ENCODE measurements at regions not wholly inside any gene's neighbourhood (a gene's known extent, or its start where the extent isn't known, plus 50 kb on each side); places are given as distances from the start of the nearest gene placed in this dataset.

GRCh38 chr10:21078410-21079329, 181.6 kb upstream of the NEBL start:
- Mint-ChIP-seq H3K27ac (no peak overlapping the region), H3K4me3 (no peak overlapping the region), H3K36me3 (ENCODE audit: low read depth) (no peaks in the 10 kb centered on the region), H3K4me1 (peaks cover 35% of the 10 kb centered on the region), H3K27me3 (ENCODE audit: low read depth, poor library complexity) (peaks cover 9% of the 10 kb centered on the region), H3K9me3 (no peaks in the 10 kb centered on the region)
- DNase-seq, result peak; percentile 67
- TF ChIP-seq CTCF (IDR thresholded peaks at IDR 0.05), result peak; percentile 89

- Mint-ChIP-seq H3K27ac (peak overlapping the region; percentile 73), H3K4me3 (no peak overlapping the region), H3K9me3 (no peaks in the 10 kb centered on the region), H3K27me3 (ENCODE audit: low read depth, poor library complexity) (peaks cover 9% of the 10 kb centered on the region), H3K4me1 (peaks cover 35% of the 10 kb centered on the region), H3K36me3 (ENCODE audit: low read depth) (no peaks in the 10 kb centered on the region)
- DNase-seq, result no peak
- TF ChIP-seq CTCF (IDR thresholded peaks at IDR 0.05), result no peak
These were observed 180.6 kb upstream of the NEBL start for GRCh38 chr10:21077681-21078080.

- H3K36me3 Mint-ChIP-seq (ENCODE audit: low read depth), result no peaks in the 10 kb centered on the region
- H3K9me3 Mint-ChIP-seq, result no peaks in the 10 kb centered on the region
- peaks cover 35% of the 10 kb centered on the region for H3K4me1 Mint-ChIP-seq
- no peak for TF ChIP-seq CTCF (IDR thresholded peaks at IDR 0.05)
- peaks cover 9% of the 10 kb centered on the region for H3K27me3 Mint-ChIP-seq (ENCODE audit: low read depth, poor library complexity)
- no peak for DNase-seq
- H3K27ac Mint-ChIP-seq, result no peak overlapping the region
- no peak overlapping the region for H3K4me3 Mint-ChIP-seq
These were observed 179.3 kb upstream of the NEBL start for GRCh38 chr10:21076381-21076780.

GRCh38 chr10:21075880-21076279, 178.8 kb upstream of the NEBL start:
- H3K9me3 Mint-ChIP-seq, result no peaks in the 10 kb centered on the region
- no peak for DNase-seq
- H3K4me1 Mint-ChIP-seq, result peaks cover 35% of the 10 kb centered on the region
- peaks cover 9% of the 10 kb centered on the region for H3K27me3 Mint-ChIP-seq (ENCODE audit: low read depth, poor library complexity)
- no peak for TF ChIP-seq CTCF (IDR thresholded peaks at IDR 0.05)
- no peak overlapping the region for H3K4me3 Mint-ChIP-seq
- H3K27ac Mint-ChIP-seq, result no peak overlapping the region
- no peaks in the 10 kb centered on the region for H3K36me3 Mint-ChIP-seq (ENCODE audit: low read depth)

GRCh38 chr10:21071001-21071673, 174.0 kb upstream of the NEBL start:
- no peaks in the 10 kb centered on the region for H3K9me3 Mint-ChIP-seq
- H3K4me3 Mint-ChIP-seq, result no peak overlapping the region
- no peaks in the 10 kb centered on the region for H3K36me3 Mint-ChIP-seq (ENCODE audit: low read depth)
- H3K4me1 Mint-ChIP-seq, result peaks cover 6% of the 10 kb centered on the region
- no peaks in the 10 kb centered on the region for H3K27me3 Mint-ChIP-seq (ENCODE audit: low read depth, poor library complexity)
- DNase-seq, result no peak
- TF ChIP-seq CTCF (IDR thresholded peaks at IDR 0.05), result no peak
- no peak overlapping the region for H3K27ac Mint-ChIP-seq
